HCT116 (cell line): ENCODE measurements at regions not wholly inside any gene's neighbourhood (a gene's known extent, or its start where the extent isn't known, plus 50 kb on each side); places are given as distances from the start of the nearest gene placed in this dataset.

Experiments used
- EZH2 ChIP-seq: fragments of 200-600 bp; sonication (generic); IDR thresholded peaks from 2 replicates; pipeline ENCODE4 v1.6.1; 2017; ENCODE audit warnings: antibody characterized with exemption, mixed run types
- EZH2phosphoT487 ChIP-seq: fragments of 200-600 bp; IDR thresholded peaks from 2 replicates; pipeline ENCODE4 v1.6.1; 2018; ENCODE audit warnings: antibody characterized with exemption, borderline replicate concordance
- FOSL1 ChIP-seq: IDR thresholded peaks from 2 replicates; pipeline ENCODE4 v1.6.1; 2012; ENCODE audit warnings: low read depth
- POLR2A ChIP-seq: IDR thresholded peaks from 2 replicates; pipeline ENCODE4 v1.7.0; 2011; ENCODE audit warnings: borderline replicate concordance; ENCODE audit not compliant: insufficient read depth, insufficient read length; ENCODE audit errors: extremely low read depth
- POLR2AphosphoS5 ChIP-seq: IDR thresholded peaks from 2 replicates; pipeline ENCODE4 v1.6.1; 2011; ENCODE audit warnings: mild to moderate bottlenecking, low read depth, low read length, moderate library complexity
- RAD21 ChIP-seq: IDR thresholded peaks from 2 replicates; pipeline ENCODE4 v1.6.1; 2012; ENCODE audit warnings: low read depth, mild to moderate bottlenecking
- SP1 ChIP-seq: IDR thresholded peaks from 2 replicates; pipeline ENCODE4 v1.6.1; 2012; ENCODE audit warnings: low read depth
- ZFX ChIP-seq: fragments of 450-650 bp; IDR thresholded peaks from 2 replicates; pipeline ENCODE4 v1.6.1; 2017
- TF ChIP-seq, protein P1 (sequence below), 3 experiments: fragments of 200-600 bp in 1 of 3; sonication (generic) in 1 of 3; IDR thresholded peaks in 2 of 3; conservative IDR thresholded peaks in 1 of 3; 2 replicates each; pipeline ENCODE4 v1.5.1; 2012 to 2017; ENCODE audit warnings: low read depth in 2 of 3, low read length in 2 of 3, antibody characterized with exemption in 1 of 3, borderline replicate concordance in 1 of 3, control low read depth in 1 of 3, mild to moderate bottlenecking in 1 of 3, mixed read lengths in 1 of 3, mixed run types in 1 of 3, moderate library complexity in 1 of 3; ENCODE audit not compliant: insufficient read depth in 1 of 3
- TF ChIP-seq, protein P2 (sequence below): IDR thresholded peaks from 2 replicates; pipeline ENCODE4 v1.6.1; 2012; ENCODE audit warnings: low read depth

DNA sequence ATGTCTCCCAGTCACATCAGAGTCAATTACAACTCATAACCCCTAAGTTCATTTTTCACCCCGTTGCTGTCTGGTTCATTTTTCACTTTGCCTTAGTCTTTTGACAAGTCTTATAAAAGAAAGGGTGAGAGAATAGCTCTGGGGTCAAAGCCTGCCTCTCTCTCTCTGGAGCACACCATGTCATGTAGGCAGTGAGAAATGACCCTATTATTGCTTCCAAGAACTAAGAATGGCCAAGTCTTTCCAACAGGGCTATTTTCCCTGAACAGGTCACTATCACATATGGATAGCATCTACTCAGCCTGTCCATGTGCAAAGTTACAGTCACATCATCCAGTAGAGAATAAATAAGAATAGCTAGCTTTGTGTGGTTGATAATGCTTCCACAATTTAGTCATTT, 655.5 kb upstream of the LRRC4C start:
- TF ChIP-seq, protein P1, sequence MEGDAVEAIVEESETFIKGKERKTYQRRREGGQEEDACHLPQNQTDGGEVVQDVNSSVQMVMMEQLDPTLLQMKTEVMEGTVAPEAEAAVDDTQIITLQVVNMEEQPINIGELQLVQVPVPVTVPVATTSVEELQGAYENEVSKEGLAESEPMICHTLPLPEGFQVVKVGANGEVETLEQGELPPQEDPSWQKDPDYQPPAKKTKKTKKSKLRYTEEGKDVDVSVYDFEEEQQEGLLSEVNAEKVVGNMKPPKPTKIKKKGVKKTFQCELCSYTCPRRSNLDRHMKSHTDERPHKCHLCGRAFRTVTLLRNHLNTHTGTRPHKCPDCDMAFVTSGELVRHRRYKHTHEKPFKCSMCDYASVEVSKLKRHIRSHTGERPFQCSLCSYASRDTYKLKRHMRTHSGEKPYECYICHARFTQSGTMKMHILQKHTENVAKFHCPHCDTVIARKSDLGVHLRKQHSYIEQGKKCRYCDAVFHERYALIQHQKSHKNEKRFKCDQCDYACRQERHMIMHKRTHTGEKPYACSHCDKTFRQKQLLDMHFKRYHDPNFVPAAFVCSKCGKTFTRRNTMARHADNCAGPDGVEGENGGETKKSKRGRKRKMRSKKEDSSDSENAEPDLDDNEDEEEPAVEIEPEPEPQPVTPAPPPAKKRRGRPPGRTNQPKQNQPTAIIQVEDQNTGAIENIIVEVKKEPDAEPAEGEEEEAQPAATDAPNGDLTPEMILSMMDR (IDR thresholded peaks at IDR 0.05 in 2 of 3, conservative IDR thresholded peaks at IDR 0.05 in 1 of 3; ENCODE audit: borderline replicate concordance in 1 of 3, insufficient read depth in 1 of 3, low read depth in 2 of 3, low read length in 2 of 3): no peak
- TF ChIP-seq RAD21: no peak
- no peak for TF ChIP-seq POLR2AphosphoS5
- TF ChIP-seq, protein P2, sequence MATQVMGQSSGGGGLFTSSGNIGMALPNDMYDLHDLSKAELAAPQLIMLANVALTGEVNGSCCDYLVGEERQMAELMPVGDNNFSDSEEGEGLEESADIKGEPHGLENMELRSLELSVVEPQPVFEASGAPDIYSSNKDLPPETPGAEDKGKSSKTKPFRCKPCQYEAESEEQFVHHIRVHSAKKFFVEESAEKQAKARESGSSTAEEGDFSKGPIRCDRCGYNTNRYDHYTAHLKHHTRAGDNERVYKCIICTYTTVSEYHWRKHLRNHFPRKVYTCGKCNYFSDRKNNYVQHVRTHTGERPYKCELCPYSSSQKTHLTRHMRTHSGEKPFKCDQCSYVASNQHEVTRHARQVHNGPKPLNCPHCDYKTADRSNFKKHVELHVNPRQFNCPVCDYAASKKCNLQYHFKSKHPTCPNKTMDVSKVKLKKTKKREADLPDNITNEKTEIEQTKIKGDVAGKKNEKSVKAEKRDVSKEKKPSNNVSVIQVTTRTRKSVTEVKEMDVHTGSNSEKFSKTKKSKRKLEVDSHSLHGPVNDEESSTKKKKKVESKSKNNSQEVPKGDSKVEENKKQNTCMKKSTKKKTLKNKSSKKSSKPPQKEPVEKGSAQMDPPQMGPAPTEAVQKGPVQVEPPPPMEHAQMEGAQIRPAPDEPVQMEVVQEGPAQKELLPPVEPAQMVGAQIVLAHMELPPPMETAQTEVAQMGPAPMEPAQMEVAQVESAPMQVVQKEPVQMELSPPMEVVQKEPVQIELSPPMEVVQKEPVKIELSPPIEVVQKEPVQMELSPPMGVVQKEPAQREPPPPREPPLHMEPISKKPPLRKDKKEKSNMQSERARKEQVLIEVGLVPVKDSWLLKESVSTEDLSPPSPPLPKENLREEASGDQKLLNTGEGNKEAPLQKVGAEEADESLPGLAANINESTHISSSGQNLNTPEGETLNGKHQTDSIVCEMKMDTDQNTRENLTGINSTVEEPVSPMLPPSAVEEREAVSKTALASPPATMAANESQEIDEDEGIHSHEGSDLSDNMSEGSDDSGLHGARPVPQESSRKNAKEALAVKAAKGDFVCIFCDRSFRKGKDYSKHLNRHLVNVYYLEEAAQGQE: no peak
- TF ChIP-seq EZH2phosphoT487: no peak
- no peak for TF ChIP-seq SP1
- no peak for TF ChIP-seq FOSL1
- TF ChIP-seq POLR2A: no peak
- no peak for TF ChIP-seq ZFX
- TF ChIP-seq EZH2: no peak
